ENCODE measurements at regions not wholly inside any gene's neighbourhood (a gene's known extent, or its start where the extent isn't known, plus 50 kb on each side); places are given as distances from the start of the nearest gene placed in this dataset.

DNA sequence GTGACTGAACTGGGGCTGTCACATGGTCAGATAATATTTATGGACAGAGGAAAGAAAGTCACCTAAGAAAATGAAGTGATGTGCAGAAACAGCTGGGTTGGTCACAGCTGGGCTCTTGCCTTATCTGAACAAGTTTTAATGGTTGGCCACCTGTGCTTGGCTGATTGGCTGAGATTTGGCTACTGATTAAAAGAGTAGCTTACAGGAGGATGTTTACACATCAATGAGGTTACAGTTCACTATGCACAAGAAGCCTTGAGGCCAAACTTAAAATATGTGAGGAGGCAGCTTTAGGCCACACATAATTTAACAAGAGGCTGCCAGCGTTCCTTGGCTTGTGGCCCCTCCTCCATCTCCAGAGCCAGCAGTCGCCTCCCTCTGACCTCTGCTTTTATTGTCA lies 99.2 kb upstream of the C1QTNF9B start:
- Histone ChIP-seq H3K27ac (ENCODE audit: low read length) (no peak overlapping the region), H3K27me3 (ENCODE audit: insufficient read depth, low read depth, low read length) (no peaks in the 10 kb centered on the region), H3K9ac (ENCODE audit: low read length) (no peak overlapping the region), H3K36me3 (ENCODE audit: insufficient read depth, low read length) (no peaks in the 10 kb centered on the region), H3F3A (ENCODE audit: insufficient read depth, low read length, poor library complexity, severe bottlenecking) (no peaks in the 10 kb centered on the region), H2AFZ (ENCODE audit: low read depth, low read length) (no peak overlapping the region), H4K20me1 (ENCODE audit: insufficient read depth) (no peaks in the 10 kb centered on the region), H3K4me3 (ENCODE audit: low read length) (no peak overlapping the region), H3K4me2 (ENCODE audit: low read length) (no peak overlapping the region), H3K9me2 (ENCODE audit: insufficient read depth, low read length) (no peaks in the 10 kb centered on the region), H3K9me3 (ENCODE audit: low read length) (no peaks in the 10 kb centered on the region), H3K79me2 (replicated peaks; ENCODE audit: insufficient read depth, low read length) (no peaks in the 10 kb centered on the region)
- no peak for TF ChIP-seq EZH2 (IDR thresholded peaks at IDR 0.05; ENCODE audit: borderline replicate concordance, insufficient read depth, low read length, poor library complexity, severe bottlenecking)
- no peak for TF ChIP-seq EP300 (conservative IDR thresholded peaks at IDR 0.05; ENCODE audit: poor library complexity, severe bottlenecking)
- no peak for TF ChIP-seq SMC3 (conservative IDR thresholded peaks at IDR 0.05; ENCODE audit: poor library complexity)
- no peak for TF ChIP-seq RAD21 (conservative IDR thresholded peaks at IDR 0.05)
- no peak for TF ChIP-seq MXI1 (conservative IDR thresholded peaks at IDR 0.05; ENCODE audit: poor library complexity, severe bottlenecking)
- TF ChIP-seq, protein P1, sequence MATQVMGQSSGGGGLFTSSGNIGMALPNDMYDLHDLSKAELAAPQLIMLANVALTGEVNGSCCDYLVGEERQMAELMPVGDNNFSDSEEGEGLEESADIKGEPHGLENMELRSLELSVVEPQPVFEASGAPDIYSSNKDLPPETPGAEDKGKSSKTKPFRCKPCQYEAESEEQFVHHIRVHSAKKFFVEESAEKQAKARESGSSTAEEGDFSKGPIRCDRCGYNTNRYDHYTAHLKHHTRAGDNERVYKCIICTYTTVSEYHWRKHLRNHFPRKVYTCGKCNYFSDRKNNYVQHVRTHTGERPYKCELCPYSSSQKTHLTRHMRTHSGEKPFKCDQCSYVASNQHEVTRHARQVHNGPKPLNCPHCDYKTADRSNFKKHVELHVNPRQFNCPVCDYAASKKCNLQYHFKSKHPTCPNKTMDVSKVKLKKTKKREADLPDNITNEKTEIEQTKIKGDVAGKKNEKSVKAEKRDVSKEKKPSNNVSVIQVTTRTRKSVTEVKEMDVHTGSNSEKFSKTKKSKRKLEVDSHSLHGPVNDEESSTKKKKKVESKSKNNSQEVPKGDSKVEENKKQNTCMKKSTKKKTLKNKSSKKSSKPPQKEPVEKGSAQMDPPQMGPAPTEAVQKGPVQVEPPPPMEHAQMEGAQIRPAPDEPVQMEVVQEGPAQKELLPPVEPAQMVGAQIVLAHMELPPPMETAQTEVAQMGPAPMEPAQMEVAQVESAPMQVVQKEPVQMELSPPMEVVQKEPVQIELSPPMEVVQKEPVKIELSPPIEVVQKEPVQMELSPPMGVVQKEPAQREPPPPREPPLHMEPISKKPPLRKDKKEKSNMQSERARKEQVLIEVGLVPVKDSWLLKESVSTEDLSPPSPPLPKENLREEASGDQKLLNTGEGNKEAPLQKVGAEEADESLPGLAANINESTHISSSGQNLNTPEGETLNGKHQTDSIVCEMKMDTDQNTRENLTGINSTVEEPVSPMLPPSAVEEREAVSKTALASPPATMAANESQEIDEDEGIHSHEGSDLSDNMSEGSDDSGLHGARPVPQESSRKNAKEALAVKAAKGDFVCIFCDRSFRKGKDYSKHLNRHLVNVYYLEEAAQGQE (IDR thresholded peaks at IDR 0.05; ENCODE audit: borderline replicate concordance) = no peak
- no peak for TF ChIP-seq TAF1 (IDR thresholded peaks at IDR 0.05; ENCODE audit: low read depth)
- TF ChIP-seq CTCF (IDR thresholded peaks at IDR 0.05; ENCODE audit: poor library complexity, severe bottlenecking) = no peak

- H3K9ac ChIP-seq (ENCODE audit: low read length) = no peak overlapping the region
- TF ChIP-seq EZH2 (IDR thresholded peaks at IDR 0.05; ENCODE audit: borderline replicate concordance, insufficient read depth, low read length, poor library complexity, severe bottlenecking) = no peak
- TF ChIP-seq, protein P1 (IDR thresholded peaks at IDR 0.05; ENCODE audit: borderline replicate concordance) = no peak
- no peak for TF ChIP-seq EP300 (conservative IDR thresholded peaks at IDR 0.05; ENCODE audit: poor library complexity, severe bottlenecking)
- TF ChIP-seq RAD21 (conservative IDR thresholded peaks at IDR 0.05) = no peak
- TF ChIP-seq MXI1 (conservative IDR thresholded peaks at IDR 0.05; ENCODE audit: poor library complexity, severe bottlenecking) = no peak
- H3K9me3 ChIP-seq (ENCODE audit: low read length) = no peaks in the 10 kb centered on the region
- no peak overlapping the region for H3K4me3 ChIP-seq (ENCODE audit: low read length)
- no peaks in the 10 kb centered on the region for H3K27me3 ChIP-seq (ENCODE audit: insufficient read depth, low read depth, low read length)
- no peaks in the 10 kb centered on the region for H3K9me2 ChIP-seq (ENCODE audit: insufficient read depth, low read length)
- no peak overlapping the region for H3K27ac ChIP-seq (ENCODE audit: low read length)
- H2AFZ ChIP-seq (ENCODE audit: low read depth, low read length) = no peak overlapping the region
- no peaks in the 10 kb centered on the region for H3K79me2 ChIP-seq (replicated peaks; ENCODE audit: insufficient read depth, low read length)
- no peaks in the 10 kb centered on the region for H4K20me1 ChIP-seq (ENCODE audit: insufficient read depth)
- no peaks in the 10 kb centered on the region for H3F3A ChIP-seq (ENCODE audit: insufficient read depth, low read length, poor library complexity, severe bottlenecking)
- H3K4me2 ChIP-seq (ENCODE audit: low read length) = no peak overlapping the region
- no peaks in the 10 kb centered on the region for H3K36me3 ChIP-seq (ENCODE audit: insufficient read depth, low read length)
Observed at GRCh38 chr13:23999424-23999823, 102.1 kb upstream of the C1QTNF9B start.

Measured in neural cell (in vitro differentiated cells).